HG03108 (cell line): ENCODE measurements at regions not wholly inside any gene's neighbourhood (a gene's known extent, or its start where the extent isn't known, plus 50 kb on each side); places are given as distances from the start of the nearest gene placed in this dataset.
"Not testable (repeated sequence)": the region's sequence is repeated elsewhere in the genome, so short reads cannot be mapped to it uniquely, and the experiment has no call there.

Experiments used
- ATAC-seq: cut with Tn5 transposase; IDR thresholded peaks from one replicate; pipeline ENCODE4 v1.9.1; 2021; ENCODE audit warnings: moderate library complexity; ENCODE audit not compliant: unreplicated experiment

DNA sequence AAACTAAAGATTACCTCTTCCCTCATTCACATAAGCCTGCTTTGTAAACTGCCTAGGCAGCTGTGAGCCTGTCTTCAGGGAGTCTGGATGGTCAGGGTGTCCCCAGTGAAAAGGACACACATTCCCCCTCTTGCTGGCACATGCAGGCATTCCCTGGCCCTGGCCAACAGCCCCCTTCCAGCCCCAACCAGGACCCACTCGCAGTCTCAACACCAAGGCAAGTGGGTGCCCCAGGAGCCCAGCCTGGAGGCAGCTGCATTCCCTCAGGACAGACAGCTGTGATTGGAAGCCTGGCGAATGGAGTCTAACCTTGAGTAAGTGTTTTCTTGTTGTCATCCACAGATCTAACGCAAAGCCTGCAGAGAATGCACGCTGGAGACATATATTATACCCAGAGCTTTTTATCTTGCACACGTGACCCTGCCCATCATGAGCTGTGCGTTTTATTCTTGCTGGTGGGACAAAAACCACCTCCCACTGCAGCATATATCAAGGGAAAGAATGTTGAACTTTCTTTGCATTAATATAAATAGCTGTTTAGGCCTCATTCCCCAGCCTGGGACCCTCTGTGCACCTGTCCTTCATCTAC lies 95.0 kb upstream of the LHX1 start:
- ATAC-seq, result no peak

DNA sequence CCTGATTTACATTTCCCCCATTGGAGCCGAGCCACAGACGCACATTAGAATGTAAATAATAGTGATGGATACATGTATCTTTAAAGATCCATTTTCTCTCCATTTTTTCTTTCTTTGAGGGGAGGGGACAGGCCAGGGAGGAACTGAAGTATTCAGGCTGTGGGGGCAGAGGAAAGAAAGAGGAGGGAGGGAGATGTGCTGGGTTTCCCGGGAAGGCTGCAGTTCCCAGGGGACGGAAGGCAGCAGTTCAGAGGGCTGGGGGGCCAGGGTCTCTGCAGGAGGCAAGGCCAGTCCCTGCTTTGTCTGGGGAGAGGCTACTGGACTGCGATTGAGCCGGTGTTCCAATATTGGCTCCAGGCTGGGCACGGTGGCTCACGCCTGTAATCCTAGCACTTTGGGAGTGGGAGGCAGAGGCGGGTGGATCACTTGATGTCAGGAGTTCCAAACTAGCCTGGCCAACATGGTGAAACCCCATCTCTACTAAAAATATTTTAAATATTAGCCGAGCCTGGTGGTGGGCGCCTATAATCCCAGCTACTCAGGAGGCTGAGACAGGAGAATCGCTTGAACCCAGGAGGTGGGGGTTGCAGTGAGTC lies 94.2 kb upstream of the LHX1 start:
- ATAC-seq, result no peak

- ATAC-seq, result no peak
Observed at GRCh38 chr17:36844013-36844412, 93.3 kb upstream of the LHX1 start.

GRCh38 chr17:36844601-36845000 lies 92.7 kb upstream of the LHX1 start:
- no peak for ATAC-seq

GRCh38 chr17:36845916-36846315 lies 91.4 kb upstream of the LHX1 start:
- ATAC-seq, result no peak

DNA sequence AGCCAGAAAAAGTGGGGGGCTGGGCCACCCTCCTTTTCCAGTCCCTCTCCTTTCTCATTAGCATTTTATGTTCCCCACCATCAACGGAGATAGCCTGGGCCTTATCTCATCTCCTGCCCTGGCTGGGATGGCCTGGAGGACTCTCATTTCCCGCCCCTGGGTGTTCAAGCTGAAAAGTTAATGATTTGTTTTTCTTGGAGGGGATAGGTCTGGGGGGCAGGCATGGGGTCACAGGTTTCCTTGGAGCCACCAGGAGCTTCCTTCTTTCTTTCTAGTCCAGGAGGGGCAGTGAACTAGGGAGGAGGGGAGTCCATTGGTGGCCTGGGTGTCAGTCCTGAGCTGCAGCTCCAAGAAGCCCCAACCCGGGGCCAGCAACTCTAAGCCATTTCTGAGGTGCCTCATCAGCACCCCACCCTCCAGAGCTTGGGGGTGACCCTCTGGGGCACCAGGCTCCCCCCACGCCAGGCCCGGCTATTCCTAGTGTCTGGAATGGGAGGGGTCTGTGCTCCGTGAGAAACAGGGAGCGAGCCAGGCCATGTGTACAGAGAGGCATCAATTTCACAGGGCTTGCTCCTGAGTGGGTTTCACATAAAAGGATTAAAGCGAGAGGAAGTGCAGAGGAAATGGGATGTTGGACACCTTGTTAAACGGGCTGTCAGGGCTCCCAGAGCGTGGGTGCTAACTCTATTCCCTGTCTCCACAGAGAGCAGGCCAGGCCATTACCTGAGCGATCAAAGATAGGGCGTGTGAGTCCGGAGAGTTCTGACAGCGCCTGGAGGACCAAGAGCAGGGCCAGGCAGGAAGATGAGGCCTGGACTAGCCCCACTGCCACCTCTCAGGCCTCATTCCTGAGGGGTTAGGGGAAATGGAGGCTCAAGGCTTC lies 90.6 kb upstream of the LHX1 start:
- ATAC-seq, result no peak

GRCh38 chr17:36848008-36848902 lies 89.0 kb upstream of the LHX1 start:
- ATAC-seq, result no peak

DNA sequence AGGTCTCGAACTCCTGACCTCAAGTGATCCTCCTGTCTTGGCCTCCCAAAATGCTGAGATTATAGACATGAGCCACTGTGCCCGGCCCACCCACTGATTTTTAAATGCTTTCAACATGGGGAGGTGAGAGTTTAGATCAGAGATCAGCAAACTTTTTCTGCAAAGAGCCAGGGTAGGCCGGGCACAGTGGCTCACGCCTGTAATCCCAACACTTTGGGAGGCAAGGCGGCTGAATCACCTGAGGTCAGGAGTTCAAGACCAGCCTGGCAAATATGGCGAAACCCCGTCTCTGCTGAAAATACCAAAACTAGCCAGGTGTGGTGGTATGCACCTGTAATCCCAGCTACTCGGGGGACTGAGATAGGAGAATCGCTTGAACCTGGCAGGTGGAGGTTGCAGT lies 88.3 kb upstream of the LHX1 start:
- not testable (repeated sequence) for ATAC-seq

DNA sequence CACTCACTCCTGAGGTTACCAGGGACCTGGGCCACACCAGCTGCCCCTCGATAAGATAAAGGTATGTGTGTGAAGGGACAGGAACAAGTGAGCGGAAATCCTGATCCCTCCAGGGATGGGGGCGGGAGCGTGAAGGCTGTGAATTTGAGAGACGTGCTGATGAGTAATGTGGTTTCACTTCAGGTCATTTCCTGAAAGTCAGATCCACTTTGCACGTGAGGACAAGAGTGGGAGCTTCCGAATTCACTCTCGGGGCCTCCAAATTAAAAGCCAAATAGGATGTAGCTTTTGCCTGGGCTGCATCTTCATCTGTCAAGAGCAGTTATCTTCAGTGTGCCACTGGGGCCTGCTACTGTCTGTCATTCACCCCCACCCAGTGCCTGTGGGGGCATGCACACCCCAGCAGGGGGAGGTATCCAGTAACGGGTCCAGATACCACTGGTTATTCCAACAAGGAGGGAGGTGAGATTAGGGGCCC lies 87.4 kb upstream of the LHX1 start:
- ATAC-seq, result no peak

DNA sequence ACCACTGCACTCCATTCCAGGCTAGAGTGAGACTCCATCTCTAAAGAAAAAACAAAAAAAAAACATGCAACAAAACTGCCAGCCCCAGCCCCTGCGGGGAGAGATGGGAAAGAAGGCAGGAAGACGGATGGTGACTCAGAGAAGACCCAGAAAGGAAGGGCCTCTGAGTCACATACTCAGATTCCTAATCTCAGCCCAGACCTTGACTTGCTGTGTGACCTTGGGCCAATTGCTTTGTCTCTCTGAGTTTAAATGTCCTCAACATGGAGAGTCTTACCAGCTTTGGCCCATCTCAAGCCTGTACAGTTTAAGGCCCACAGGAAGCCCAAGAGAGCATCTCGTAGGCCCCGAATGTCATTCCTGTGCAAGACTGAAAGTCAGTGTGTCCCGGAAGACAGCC lies 86.5 kb upstream of the LHX1 start:
- no peak for ATAC-seq

GRCh38 chr17:36851250-36851649 lies 86.0 kb upstream of the LHX1 start:
- no peak for ATAC-seq

DNA sequence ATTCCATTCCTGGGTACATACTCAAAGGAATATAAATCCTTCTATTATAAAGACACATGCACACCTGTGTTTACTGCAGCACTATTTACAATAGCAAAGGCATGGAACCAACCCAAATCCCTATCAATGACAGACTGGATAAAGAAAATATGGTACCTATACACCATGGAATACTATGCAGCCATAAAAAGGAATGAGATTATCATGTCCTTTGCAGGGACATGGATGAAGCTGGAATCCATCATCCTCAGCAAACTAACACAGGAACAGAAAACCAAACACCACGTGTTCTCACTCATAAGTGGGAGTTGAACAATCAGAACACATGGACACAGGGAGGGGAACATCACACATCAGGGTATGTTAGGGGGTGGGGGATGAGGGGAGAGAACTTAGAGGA lies 84.8 kb upstream of the LHX1 start:
- not testable (repeated sequence) for ATAC-seq

DNA sequence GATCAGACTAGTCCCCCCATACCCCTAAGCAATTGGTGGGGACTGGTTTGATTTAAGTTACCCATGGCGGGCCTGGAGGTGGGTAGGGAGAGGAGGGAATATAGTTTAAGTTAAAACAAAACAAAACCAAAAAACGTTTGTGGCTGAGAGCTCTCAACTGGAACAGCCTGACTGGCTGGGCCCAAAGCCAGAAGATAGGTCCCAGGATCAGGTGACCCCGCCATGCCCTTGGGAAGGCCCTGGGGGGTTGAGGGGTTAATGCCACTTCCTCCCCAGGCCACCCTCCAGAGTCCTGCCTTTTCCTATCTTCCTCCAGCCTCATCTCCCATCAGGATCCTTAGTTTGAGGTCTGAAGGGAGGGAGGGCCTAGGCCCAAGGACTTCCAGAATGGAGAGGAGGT lies 82.3 kb upstream of the LHX1 start:
- no peak for ATAC-seq

DNA sequence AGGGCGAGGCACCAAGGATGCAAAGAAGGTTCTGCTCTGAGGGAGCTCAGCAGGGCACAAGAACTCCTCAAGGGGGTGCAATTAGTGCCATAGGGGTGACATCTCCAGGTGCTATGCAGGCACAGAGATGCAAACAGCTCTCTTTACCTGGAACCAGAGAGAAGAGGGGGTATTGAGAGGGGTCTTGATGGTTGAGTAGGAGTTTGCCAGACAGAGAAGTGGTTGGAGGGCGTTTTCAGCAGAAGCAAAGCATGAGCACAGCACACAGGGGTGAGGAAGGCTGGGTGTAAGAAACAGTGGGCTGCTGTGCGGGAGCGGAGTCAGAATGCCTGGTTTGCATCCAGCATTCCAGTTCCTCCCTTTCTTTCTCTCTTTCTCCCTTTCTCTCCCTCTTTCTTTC lies 81.8 kb upstream of the LHX1 start:
- ATAC-seq, result no peak

GRCh38 chr17:36856222-36856621 lies 81.1 kb upstream of the LHX1 start:
- no peak for ATAC-seq

DNA sequence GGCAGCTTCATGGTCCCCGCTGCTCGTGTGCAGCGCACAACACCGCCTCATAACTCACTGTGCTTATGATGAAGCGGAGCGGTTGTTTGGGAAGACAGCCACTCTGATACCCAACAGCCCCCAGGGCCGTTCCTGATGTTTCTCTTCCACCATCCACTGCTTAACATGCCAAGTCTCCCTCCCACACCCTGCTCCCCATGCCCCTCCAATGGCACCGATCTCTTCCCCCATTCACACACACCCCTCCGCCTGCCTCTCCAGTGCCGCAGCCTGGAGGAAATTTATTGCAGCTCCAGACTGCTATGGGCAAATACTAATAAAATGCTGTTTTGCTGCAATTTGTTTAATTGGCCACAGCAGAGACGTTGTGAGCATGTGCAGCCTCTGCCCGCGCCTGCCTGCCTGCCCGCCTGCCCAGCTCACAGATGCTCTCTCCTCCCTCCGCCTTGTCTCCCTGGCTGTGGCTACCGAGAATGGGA lies 80.3 kb upstream of the LHX1 start:
- ATAC-seq, result no peak

DNA sequence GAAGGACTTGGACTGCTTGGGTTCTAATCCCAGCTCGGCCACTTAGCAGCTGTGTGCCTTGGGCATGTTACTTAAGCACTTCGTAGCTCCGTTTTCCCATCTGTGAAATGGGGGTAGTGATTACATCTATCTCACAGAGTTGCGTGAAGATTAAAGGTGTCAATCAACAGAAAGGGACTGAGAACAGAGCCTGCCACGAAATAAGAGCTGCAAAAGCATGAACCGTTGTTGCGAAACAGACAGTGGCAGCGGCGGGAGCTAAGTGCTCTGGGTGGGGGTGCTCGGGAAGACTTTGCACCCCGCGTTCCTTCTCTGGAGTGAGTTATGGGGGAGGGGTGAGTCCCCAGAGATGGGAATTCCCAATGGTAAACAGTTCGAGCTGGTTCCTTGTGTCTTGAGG lies 79.6 kb upstream of the LHX1 start:
- ATAC-seq, result no peak

GRCh38 chr17:36858119-36859002 lies 78.9 kb upstream of the LHX1 start:
- ATAC-seq, result no peak

DNA sequence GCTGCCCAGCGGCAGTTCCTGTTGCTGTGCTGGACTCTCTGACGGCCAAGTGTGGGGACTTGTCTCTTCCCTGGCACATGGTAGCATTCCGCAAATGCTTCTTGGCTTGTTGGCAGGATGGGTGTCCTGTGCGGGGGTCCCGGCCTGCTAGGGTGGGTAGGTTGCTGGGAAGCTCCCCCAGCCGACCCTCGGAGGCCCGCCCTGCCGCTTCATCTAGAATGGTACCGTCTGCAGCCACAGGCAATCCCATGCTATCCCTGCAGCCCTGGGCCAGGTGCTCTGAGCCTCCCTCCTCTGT lies 78.3 kb upstream of the LHX1 start:
- ATAC-seq, result no peak

GRCh38 chr17:36859706-36860105 lies 77.6 kb upstream of the LHX1 start:
- no peak for ATAC-seq
